Tibial nerve (tissue), 4 donors: ENCODE measurements at regions not wholly inside any gene's neighbourhood (a gene's known extent, or its start where the extent isn't known, plus 50 kb on each side); places are given as distances from the start of the nearest gene placed in this dataset.

Experiments used
- DNase-seq, 2 donors: peaks; one replicate each; pipeline ENCODE4 v3.0.0-alpha.2; 2019; ENCODE audit warnings: low spot score in 2 of 2
- H3K27ac ChIP-seq, 4 donors: fragments of 200-600 bp; sonication (generic) in 3 of 4; one replicate each; pipeline ENCODE4 v1.5.1; 2017 to 2019; ENCODE audit warnings: mild to moderate bottlenecking in 1 of 4
- H3K27me3 ChIP-seq, 2 donors: fragments of 200-600 bp; sonication (generic) in 1 of 2; one replicate each; pipeline versions ENCODE4 v1.5.1 to v1.6.0; 2017 to 2019
- H3K36me3 ChIP-seq, 3 donors: fragments of 200-600 bp; sonication (generic); one replicate each; pipeline ENCODE4 v1.5.1; 2018 to 2019
- H3K4me1 ChIP-seq, 4 donors: fragments of 200-600 bp; sonication (generic) in 3 of 4; one replicate each; pipeline ENCODE4 v1.5.1; 2017 to 2019
- H3K4me3 ChIP-seq, 4 donors: fragments of 200-600 bp; sonication (generic) in 3 of 4; one replicate each; pipeline ENCODE4 v1.5.1; 2017 to 2019; ENCODE audit warnings: mild to moderate bottlenecking in 1 of 4, moderate library complexity in 1 of 4
- H3K9me3 ChIP-seq, 4 donors: fragments of 200-600 bp; sonication (generic) in 3 of 4; one replicate each; pipeline ENCODE4 v1.5.1; 2017 to 2019
- EP300 ChIP-seq, 2 donors: sonication (generic); formaldehyde crosslinking; IDR thresholded peaks; one replicate each; pipeline ENCODE4 v1.6.1; 2017; ENCODE audit warnings: antibody characterized with exemption in 2 of 2, mild to moderate bottlenecking in 1 of 2
- POLR2A ChIP-seq, 2 donors: fragments of 450-650 bp; IDR thresholded peaks; one replicate each; pipeline ENCODE4 v1.6.1; 2017; ENCODE audit warnings: antibody characterized with exemption in 2 of 2, mild to moderate bottlenecking in 2 of 2, moderate library complexity in 2 of 2
- WGBS, 2 donors: methylation state at CpG; one replicate each; pipeline ENCODE4 v1.1.5; 2018; 5-methylcytosine and 5-hydroxymethylcytosine counted together
- TF ChIP-seq, protein P1 (sequence below), 5 experiments: fragments of 200-600 bp in 3 of 5; fragments of 450-650 bp in 2 of 5; sonication (generic) in 3 of 5; IDR thresholded peaks; one replicate each; pipeline ENCODE4 v1.5.1; 2016 to 2019; ENCODE audit warnings: antibody characterized with exemption in 5 of 5, mild to moderate bottlenecking in 3 of 5, moderate library complexity in 2 of 5

GRCh38 chr16:87235810-87236515 is 81.2 kb downstream of the C16orf95 start:
- TF ChIP-seq, protein P1, sequence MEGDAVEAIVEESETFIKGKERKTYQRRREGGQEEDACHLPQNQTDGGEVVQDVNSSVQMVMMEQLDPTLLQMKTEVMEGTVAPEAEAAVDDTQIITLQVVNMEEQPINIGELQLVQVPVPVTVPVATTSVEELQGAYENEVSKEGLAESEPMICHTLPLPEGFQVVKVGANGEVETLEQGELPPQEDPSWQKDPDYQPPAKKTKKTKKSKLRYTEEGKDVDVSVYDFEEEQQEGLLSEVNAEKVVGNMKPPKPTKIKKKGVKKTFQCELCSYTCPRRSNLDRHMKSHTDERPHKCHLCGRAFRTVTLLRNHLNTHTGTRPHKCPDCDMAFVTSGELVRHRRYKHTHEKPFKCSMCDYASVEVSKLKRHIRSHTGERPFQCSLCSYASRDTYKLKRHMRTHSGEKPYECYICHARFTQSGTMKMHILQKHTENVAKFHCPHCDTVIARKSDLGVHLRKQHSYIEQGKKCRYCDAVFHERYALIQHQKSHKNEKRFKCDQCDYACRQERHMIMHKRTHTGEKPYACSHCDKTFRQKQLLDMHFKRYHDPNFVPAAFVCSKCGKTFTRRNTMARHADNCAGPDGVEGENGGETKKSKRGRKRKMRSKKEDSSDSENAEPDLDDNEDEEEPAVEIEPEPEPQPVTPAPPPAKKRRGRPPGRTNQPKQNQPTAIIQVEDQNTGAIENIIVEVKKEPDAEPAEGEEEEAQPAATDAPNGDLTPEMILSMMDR (IDR thresholded peaks at IDR 0.05): no peak
- TF ChIP-seq POLR2A (IDR thresholded peaks at IDR 0.05) (no peak), EP300 (IDR thresholded peaks at IDR 0.05) (no peak)
- H3K36me3 ChIP-seq: no peaks in the 10 kb centered on the region
- H3K4me1 ChIP-seq: peaks cover 0 to 17% (median 0%) of the 10 kb centered on the region in 4 donors
- WGBS, 2 donors: 69% methylated on average over 9 to 15 of the region's 15 CpGs
- H3K27me3 ChIP-seq: no peaks in the 10 kb centered on the region
- DNase-seq: no peak
- H3K27ac ChIP-seq: no peak overlapping the region
- no peak overlapping the region for H3K4me3 ChIP-seq
- H3K9me3 ChIP-seq: peaks cover 0 to 16% (median 0%) of the 10 kb centered on the region in 4 donors

DNA sequence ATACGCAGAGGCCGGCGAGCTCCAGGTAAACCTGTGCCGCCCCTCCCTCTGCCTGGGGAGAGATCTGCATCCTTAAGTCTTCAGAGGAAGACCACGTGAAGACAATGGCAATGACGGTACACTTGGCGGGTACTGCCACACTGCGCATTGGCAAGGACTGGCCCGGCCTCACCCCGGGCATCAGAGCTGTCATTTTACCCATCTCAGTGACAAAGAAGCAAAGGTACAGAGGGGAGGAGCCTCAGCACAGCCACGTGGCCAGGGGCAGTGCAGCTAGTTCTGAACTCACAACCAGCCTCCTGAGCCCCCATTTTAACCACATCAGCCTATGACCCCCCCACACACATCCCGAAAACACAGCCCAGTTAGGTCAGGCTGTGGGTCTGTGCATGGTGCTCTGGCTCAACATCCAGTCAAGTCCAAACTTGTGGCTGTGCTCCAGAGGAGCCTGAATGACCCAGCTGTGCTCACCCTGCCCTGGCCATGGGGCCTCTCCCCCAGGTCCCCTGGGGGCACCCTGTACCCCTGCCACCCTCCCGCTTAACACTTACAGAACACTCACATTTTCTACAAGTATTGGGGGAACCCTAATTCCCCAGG is 80.6 kb downstream of the C16orf95 start:
- DNase-seq: no peak
- Histone ChIP-seq H3K27me3 (no peaks in the 10 kb centered on the region), H3K27ac (no peak overlapping the region), H3K4me1 (peaks cover 0 to 17% (median 0%) of the 10 kb centered on the region in 4 donors), H3K36me3 (no peaks in the 10 kb centered on the region), H3K9me3 (peaks cover 0 to 10% (median 0%) of the 10 kb centered on the region in 4 donors), H3K4me3 (no peak overlapping the region)
- no peak for TF ChIP-seq POLR2A (IDR thresholded peaks at IDR 0.05)
- TF ChIP-seq, protein P1 (IDR thresholded peaks at IDR 0.05): no peak
- TF ChIP-seq EP300 (IDR thresholded peaks at IDR 0.05): no peak
- 71 to 87% methylated on average over 12 to 13 of the region's 13 CpGs for WGBS, 2 donors

DNA sequence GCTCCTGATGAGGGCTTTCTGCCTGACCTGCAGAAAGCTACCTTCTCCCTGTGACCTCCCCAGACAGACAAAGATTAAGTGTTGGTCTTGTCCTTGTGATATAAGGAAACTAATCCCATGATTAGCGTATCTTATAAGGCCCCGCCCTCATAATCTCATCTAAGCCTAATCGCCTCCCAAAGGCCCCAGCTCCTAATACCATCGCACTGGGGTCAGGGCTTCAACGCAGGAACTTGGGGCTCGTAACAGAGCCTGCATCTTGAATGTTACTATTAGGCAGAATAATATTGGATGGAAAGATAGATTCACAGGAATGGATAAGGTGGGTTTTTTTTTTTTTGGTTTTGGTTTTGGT is 78.9 kb downstream of the C16orf95 start:
- Histone ChIP-seq H3K4me1 (peaks cover 0 to 21% (median 0%) of the 10 kb centered on the region in 4 donors), H3K27me3 (no peaks in the 10 kb centered on the region), H3K4me3 (no peak overlapping the region), H3K36me3 (no peaks in the 10 kb centered on the region), H3K27ac (no peak overlapping the region), H3K9me3 (no peaks in the 10 kb centered on the region)
- WGBS, 2 donors: 93 to 97% methylated on average over 6 of the region's 6 CpGs
- TF ChIP-seq POLR2A (IDR thresholded peaks at IDR 0.05) (no peak), EP300 (IDR thresholded peaks at IDR 0.05) (no peak)
- TF ChIP-seq, protein P1 (IDR thresholded peaks at IDR 0.05): no peak
- no peak for DNase-seq

DNA sequence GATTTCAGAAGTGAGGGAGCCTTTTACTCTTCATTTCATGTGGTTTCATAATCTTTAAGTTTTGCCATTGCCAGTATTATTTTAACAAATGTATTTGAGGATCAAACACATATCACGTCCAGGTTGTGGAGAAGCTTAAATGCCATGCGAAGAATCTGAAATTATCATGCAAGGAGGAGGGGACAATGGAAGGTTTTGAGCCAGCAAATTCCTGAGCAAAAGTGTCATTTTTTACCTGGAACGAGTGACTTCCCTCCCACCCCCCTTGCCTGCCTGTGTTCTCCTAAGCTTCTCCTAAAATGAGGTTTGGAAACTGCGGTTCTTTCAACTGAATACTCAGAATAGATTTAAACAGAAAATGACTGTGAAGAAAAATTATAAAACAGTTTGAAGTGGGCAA is 77.6 kb downstream of the C16orf95 start:
- H3K4me1 ChIP-seq: peaks cover 0 to 18% (median 0%) of the 10 kb centered on the region in 4 donors
- no peaks in the 10 kb centered on the region for H3K27me3 ChIP-seq
- H3K36me3 ChIP-seq: no peaks in the 10 kb centered on the region
- TF ChIP-seq, protein P1 (IDR thresholded peaks at IDR 0.05): no peak
- no peak for TF ChIP-seq EP300 (IDR thresholded peaks at IDR 0.05)
- no peak for TF ChIP-seq POLR2A (IDR thresholded peaks at IDR 0.05)
- H3K27ac ChIP-seq: no peak overlapping the region
- H3K9me3 ChIP-seq: no peaks in the 10 kb centered on the region
- H3K4me3 ChIP-seq: no peak overlapping the region
- no peak for DNase-seq
- WGBS, 2 donors: 84 to 85% methylated on average over 4 of the region's 4 CpGs
